ENCODE measurements at regions not wholly inside any gene's neighbourhood (a gene's known extent, or its start where the extent isn't known, plus 50 kb on each side); places are given as distances from the start of the nearest gene placed in this dataset.
"Not testable (repeated sequence)": the region's sequence is repeated elsewhere in the genome, so short reads cannot be mapped to it uniquely, and the experiment has no call there.

GRCh38 chr13:24618011-24618955 is 61.9 kb upstream of the ATP12A start:
- DNase-seq: peak; percentile 72 to 78

DNA sequence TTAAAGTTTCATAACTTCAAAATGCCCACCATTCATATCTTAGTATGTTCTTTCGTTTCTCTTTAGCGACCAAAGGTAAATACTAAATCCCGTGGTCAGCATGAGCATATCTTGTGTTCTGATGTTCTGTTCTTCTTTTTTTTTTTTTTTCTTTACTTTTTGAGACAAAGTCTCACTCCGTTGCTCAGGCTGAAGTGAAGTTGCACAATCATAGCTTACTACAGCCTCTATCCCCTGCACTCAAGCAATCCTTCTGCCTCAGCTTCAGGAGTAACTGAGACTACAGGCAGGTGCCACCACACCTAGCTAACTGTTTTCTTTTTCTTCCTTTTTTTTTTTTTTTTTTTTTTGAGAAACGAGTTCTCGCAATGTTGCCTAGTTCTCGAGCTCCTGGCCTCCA is 60.9 kb upstream of the ATP12A start:
- DNase-seq: no peak

DNA sequence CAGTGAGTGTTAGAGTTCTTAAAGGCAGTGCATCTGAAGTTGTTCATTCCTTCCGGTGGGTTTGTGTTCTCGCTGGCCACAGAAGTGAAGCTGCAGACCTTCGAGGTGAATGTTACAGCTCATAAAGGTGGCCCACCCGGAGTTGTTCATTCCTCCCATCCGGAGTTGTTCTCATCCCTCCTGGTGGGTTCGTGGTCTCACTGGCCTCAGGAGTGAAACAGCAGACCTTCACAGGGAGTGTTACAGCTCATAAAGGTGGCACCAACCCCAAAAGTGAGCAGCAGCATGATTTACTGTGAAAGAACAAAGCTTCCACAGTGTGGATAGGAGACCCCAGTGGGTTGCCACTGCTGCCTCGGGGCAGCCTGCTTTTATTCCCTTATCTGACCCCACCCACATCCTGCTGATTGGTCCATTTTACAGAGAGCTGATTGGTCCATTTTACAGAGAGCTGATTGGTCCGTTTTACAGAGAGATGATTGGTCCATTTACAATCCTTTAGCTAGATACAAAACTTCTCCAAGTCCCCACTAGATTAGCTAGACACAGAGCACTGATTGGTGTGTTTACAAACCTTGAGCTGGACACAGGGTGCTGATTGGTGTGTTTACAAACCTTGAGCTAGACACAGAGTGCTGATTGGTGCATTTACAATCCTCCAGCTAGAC is 57.6 kb upstream of the ATP12A start:
- DNase-seq: not testable (repeated sequence)

GRCh38 chr13:24623149-24623665 is 57.0 kb upstream of the ATP12A start:
- no peak for DNase-seq

- no peak for DNase-seq
Observed at GRCh38 chr13:24624363-24624762, 55.8 kb upstream of the ATP12A start.

DNA sequence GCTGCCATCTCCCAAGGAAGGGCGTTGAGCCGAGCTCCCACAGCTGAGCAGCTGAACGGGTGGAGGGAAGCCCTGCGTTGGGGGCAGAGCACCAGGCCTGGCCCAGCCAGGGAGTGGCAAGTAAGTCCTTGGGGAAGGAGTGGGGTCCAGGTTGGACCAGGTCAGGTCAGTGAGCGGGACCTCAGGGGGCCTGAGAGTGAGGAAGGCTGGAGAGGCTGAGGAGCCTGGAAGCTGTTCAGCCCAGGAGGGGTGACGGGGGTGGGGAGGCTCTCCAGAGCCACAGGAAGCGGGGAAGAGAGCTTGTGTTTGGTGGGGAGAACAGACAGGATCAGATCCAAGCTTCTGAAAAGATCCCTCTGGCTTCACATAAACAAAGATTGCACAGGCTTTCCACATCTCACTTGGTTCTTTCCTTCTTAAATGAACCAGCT is 55.4 kb upstream of the ATP12A start:
- DNase-seq: no peak

DNA sequence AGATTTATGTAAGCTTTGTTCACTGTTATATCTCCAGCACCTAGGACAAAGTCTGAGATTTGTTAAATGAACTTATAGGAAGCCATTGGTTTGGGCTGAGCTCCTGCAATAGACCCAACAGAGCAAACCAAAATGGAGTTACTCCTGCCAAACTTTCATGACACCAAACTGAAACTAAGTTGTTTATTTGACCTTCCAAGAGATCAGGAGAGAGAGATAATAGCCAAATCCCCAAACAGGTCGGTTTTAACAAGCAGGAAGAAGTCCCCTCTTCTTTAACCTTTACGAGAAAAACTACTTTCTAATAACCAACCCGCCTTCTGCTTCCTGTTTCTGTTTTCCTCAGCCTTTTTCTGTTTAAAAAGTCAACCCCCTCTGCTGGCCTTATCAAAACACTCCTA is 54.9 kb upstream of the ATP12A start:
- DNase-seq: peak; percentile 3 to 12

DNA sequence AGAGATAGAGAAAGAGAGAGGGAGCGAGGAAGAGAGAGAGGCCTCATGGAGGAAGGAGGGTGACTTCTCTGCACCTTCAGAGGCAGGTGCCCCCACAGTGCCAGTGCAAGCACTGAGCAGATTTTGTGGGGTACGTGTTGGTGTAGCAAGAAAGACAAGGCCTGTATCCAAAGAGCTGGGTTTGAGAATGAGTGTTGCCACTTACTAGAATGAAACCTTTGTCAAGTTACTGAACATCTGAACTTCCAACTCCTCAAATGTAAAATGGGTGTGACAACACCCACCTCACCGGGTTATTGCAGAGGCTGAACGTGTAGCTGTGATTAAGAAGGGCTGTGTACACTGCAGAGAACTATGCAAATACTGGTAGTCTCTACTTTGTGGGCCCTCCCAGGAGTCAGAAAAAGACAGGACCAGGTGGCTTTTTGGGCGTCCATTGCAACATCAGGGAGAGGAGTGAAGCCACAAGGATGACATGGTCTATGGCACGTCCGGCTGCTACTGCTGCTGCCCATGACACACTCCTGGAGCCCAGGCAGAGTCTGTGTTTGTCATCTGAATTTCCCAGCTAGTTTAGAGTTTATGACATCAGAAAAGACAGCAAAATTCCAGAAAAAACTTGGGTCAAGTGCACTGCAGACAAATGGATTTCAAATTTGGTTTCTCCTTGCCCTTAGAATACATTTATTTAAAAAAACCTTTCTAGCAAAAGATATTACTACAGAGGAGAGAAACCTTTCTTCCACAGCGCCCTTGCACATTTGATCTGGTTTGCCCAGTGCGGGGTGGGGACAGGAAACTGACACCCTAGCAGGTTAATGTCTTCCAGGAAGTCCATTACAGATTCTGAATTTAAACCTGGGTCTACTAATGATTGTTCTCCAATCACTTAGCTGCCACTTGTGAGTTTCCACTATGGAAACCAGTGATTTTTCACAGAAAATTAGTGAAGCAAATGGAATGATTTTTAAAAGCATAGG is 54.0 kb upstream of the ATP12A start:
- no peak for DNase-seq

- no peak for DNase-seq
Observed at GRCh38 chr13:24627090-24627714, 53.0 kb upstream of the ATP12A start.

DNA sequence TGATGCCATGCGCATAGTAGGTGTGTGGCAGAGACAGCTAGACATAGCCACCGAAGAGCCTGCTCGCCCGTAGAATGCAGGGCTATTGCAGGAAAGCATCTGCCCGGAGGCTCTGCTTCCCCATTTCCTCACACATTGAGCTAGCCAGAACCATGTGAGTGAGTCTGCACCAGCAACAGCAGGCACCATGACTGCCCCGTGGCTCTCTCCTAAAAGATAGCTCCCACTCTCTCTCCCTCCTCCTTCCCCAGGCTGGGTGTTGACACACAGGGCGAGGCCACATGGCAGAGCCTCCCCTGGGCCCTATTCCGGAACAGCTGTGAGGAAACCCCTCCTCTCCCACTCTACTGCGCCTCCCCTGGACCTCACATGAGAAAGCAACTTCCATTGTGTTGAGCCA is 52.3 kb upstream of the ATP12A start:
- DNase-seq: no peak

DNA sequence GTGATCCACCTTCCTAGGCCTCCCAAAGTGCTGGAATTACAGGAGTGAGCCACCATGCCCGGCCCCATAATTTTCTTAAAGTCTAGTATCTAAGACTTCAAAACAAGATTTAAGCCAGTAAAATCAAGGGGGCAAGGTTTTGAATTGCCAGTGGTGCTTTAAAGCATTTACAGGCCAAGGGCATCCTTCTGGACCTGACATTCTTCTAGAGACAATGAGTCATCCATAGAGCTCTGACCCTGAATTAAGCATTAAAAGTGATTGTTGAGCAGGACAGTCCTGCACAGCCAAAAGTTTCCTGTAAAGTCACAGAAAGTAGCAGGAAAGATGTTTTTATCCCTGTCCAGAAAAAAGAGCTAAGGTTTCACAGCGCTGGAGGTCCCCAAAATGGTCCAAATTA is 50.9 kb upstream of the ATP12A start:
- no peak for DNase-seq

DNA sequence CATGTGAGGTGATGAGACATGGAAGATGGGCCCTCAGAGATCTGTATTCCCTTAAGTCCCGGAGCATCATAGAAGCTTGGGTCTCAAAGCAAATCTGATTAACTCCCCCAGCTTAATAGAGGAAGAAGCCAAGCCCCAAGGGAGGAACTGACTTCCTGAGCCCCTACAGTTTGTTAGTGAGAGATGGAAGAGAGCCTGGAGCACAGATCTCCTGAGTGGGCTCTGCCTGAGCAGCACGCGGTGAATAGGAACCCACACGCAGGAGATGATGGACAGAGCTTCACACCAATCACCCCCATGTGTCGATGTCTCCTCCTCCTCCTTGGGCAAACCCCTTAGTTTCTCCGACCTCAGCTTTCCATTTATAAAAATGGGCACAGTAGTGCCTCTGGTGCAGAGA is 50.1 kb upstream of the ATP12A start:
- DNase-seq: no peak

All from Kasumi-1 (cell line).